OCI-LY7 (cell line): ENCODE measurements at regions not wholly inside any gene's neighbourhood (a gene's known extent, or its start where the extent isn't known, plus 50 kb on each side); places are given as distances from the start of the nearest gene placed in this dataset.

Source experiments
- EZH2phosphoT487 ChIP-seq: fragments of 200-600 bp; sonication (generic); IDR thresholded peaks from 2 replicates; pipeline ENCODE4 v1.6.1; 2018; ENCODE audit warnings: low read depth, borderline replicate concordance, mild to moderate bottlenecking, mixed run types, antibody characterized with exemption, low read length, moderate library complexity, mixed read lengths
- TF ChIP-seq, protein P1 (sequence below): fragments of 200-600 bp; sonication (generic); conservative IDR thresholded peaks from 2 replicates; pipeline ENCODE4 v1.5.1; 2014; ENCODE audit warnings: mild to moderate bottlenecking, antibody characterized with exemption, low read length, moderate library complexity, mixed read lengths

- TF ChIP-seq, protein P1, sequence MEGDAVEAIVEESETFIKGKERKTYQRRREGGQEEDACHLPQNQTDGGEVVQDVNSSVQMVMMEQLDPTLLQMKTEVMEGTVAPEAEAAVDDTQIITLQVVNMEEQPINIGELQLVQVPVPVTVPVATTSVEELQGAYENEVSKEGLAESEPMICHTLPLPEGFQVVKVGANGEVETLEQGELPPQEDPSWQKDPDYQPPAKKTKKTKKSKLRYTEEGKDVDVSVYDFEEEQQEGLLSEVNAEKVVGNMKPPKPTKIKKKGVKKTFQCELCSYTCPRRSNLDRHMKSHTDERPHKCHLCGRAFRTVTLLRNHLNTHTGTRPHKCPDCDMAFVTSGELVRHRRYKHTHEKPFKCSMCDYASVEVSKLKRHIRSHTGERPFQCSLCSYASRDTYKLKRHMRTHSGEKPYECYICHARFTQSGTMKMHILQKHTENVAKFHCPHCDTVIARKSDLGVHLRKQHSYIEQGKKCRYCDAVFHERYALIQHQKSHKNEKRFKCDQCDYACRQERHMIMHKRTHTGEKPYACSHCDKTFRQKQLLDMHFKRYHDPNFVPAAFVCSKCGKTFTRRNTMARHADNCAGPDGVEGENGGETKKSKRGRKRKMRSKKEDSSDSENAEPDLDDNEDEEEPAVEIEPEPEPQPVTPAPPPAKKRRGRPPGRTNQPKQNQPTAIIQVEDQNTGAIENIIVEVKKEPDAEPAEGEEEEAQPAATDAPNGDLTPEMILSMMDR, result no peak
- no peak for TF ChIP-seq EZH2phosphoT487
Measured at GRCh38 chr6:145506565-145506964, 228.8 kb downstream of the EPM2A start.
